Stimulated activated CD4-positive, alpha-beta T cell treated with anti-CD3 and anti-CD28 coated beads, Interleukin-4, amount 100 ng/mL, for 4 hours (primary cell): ENCODE measurements at regions not wholly inside any gene's neighbourhood (a gene's known extent, or its start where the extent isn't known, plus 50 kb on each side); places are given as distances from the start of the nearest gene placed in this dataset.
"Not testable (repeated sequence)": the region's sequence is repeated elsewhere in the genome, so short reads cannot be mapped to it uniquely, and the experiment has no call there.

Experiments used
- DNase-seq, 2 experiments: peaks; one replicate each; pipeline ENCODE4 v3.0.0-alpha.2; 2020

DNA sequence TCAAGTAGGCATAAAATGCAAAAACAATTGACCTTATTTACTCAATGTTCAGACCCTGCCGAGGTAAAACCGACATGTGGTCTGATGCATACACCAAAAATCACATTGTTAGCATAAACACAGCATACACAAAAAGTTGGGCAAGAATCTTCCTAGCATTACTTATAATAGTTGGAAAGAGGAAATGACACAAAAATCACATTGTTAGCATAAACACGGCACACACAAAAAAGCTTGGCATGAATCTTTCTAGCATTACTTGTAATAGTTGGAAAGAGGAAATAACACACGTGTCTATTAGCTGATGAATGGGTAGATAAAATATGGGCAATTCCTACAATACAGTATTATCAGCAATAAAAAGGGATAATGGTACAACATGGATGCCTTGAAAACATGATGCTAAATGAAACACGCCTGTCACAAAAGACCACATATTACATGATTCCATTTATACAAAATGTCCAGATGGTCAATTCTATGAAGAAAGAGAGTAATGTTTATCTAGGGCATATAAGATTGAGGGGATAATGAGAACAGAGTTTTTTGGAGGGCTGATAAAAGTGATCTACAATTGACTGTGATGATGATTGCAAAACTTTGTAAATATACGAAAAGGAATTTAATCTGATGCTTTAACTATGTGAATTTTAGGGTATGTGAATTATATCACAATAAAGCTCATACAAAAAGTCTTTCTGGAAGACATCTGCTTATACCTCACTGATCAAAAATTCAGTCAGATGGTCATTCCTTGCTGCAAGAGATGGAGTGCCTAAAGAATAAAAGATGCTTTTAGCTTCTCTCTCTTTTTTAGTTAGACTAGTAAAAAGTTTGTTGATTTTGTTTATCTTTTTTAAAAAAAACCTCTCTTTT is 1019.5 kb upstream of the CITED2 start:
- DNase-seq = no peak

GRCh38 chr6:140388815-140389214 is 1014.4 kb upstream of the CITED2 start:
- DNase-seq = no peak

GRCh38 chr6:140388192-140388802 is 1013.8 kb upstream of the CITED2 start:
- DNase-seq = no peak

DNA sequence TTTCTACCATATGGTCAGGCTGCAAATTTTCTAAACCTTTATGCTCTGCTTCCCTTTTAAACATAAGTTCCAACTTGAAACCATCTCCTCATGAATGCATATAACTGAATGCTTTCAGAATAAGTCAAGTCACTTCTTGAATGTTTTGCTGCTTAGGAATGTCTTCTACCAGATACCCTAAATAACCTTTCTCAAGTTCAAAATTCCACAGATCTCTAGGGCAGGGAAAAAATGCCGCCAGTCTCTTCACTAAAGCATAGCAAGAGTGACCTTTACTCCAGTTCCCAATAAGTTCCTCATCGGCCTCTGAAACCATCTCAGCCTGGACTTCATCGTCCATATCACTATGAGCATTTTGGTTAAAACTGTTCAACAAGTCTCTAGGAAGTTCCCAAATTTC is 1011.2 kb upstream of the CITED2 start:
- no peak for DNase-seq

- DNase-seq = no peak
These were observed 1007.9 kb upstream of the CITED2 start for GRCh38 chr6:140382355-140382754.

DNA sequence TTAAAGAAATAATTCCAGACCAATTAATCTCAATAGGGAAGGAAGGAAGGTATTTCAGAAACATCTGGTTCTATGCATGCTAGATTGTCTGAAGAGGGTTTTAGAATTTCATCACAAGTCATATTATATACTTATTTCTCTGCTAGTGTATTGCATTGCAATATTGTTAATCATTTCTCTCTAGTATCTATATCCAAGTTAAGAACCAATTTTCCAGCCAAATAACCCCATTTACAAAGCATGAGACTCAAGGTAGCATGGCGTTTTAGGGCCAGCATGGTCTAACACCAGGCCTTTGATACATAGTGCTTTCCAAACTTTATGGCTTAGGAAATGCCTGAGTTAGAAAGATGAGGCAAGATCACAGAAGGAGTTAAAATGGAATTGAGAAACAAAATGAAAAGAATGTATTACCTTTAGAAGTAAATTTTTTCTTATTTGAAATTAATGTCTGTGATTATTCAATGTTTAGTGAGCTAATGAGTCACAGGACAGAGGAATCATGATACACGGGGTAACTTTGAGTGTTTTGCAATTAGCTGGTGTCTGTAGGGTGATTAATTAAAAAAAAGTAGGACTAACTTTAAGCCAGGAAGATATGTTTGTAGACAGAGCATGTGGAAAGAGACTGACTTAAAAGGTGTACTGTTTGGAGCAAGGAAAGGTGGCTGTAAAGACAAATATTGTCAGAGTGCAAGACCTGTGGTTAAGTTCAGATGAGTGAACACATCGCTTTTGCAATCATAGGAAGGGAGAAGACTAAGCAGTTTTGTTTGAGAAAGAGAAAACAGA is 1006.2 kb upstream of the CITED2 start:
- DNase-seq = no peak

DNA sequence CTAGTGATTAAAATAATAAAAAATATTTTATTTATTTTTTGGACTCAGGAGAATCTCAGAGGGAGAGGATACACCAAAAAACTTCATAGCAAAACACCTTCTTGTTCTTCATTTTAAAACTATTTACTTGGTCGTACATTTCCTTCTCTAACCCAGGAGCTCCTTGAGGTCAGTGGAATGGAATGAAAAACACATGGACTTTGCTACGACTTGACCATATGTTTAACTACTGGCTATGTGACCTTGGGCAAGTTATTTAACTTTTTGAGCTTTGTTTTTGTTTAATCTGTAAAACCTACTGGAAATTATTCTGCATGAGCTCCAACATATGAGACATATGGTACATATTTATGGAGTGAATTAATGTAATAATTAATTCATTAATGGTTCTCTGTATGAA is 1005.5 kb upstream of the CITED2 start:
- no peak for DNase-seq

DNA sequence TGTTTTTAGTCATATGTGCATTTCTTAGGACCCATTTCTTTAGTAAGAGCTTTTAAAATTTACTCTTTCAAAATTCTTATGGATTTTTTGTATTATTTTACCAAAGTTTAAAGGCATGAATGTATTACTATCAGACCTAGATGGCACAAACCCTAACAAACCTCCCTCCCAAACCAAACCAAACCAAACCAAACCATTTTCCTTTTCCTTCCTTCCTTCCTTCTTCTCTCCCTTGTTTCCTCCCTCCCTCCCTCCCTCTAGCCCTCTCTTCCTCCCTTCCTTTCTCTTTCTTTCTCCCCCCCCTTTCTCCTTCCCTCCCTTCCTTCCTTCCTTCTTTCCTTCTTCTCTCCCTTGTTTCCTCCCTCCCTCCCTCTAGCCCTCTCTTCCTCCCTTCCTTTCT is 1001.8 kb upstream of the CITED2 start:
- DNase-seq = no peak

- DNase-seq = not testable (repeated sequence)
These were observed 999.3 kb upstream of the CITED2 start for GRCh38 chr6:140373728-140374127.

GRCh38 chr6:140372064-140372463 is 997.6 kb upstream of the CITED2 start:
- DNase-seq = no peak

- no peak for DNase-seq
These were observed 996.8 kb upstream of the CITED2 start for GRCh38 chr6:140370976-140371870.

- DNase-seq = no peak
These were observed 996.0 kb upstream of the CITED2 start for GRCh38 chr6:140370441-140370840.

DNA sequence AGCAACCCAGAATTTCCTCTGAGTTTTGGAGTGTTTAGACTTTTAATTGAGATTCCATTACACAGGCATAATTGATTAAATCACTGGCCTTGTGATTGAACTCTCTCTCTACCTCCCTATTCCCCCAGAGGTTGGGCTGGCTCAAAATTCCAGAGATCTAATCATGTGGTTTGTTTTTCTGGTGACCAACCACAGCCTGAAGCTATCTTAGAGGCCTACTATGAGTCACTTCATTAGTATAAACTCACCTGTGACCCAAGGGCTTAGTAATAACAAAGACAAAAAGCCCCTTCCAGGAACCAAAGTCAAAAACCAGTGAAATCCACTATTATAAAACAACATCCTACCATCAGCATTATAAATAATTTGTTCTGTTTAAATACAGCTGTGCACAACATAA is 992.5 kb upstream of the CITED2 start:
- no peak for DNase-seq

GRCh38 chr6:140364916-140365315 is 990.5 kb upstream of the CITED2 start:
- DNase-seq = no peak

DNA sequence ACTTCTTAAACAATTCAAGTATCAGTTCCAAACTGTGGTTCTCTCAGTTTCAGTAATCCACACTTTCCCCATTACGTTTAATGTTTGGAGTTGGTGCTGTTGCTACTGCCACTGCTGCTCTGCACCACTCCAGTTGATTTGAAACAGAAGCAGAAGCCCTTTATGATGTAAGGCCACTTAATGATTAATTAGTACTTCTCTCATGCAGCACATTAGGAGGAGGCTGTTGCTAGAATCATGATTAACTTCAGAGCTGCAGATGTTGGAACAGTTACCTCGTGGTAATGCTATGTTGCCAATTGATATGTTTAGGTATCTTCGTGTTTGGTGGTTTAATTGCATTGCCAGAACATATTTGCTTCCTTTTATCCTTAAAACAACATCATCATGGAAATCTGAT is 986.2 kb upstream of the CITED2 start:
- DNase-seq = no peak

DNA sequence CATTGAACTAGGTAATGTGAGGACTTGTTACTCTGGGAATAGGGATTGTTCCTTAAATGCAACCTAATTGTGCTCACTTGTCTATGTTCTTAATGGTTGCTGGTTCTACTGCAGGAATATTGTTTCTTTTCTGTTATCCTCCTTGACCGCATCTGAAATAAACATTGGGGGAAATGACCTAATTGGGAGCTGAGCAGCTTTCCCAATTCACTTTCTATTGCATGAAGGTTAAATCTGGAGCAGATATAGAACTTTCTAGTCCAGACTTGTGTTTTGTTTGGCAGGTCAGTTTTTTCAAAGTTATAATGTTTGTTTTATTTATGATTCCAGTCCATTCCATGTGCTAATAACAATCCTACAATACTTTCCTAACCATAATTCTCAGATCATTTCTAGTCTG is 981.0 kb upstream of the CITED2 start:
- DNase-seq = no peak

GRCh38 chr6:140354296-140354695 is 979.8 kb upstream of the CITED2 start:
- no peak for DNase-seq

DNA sequence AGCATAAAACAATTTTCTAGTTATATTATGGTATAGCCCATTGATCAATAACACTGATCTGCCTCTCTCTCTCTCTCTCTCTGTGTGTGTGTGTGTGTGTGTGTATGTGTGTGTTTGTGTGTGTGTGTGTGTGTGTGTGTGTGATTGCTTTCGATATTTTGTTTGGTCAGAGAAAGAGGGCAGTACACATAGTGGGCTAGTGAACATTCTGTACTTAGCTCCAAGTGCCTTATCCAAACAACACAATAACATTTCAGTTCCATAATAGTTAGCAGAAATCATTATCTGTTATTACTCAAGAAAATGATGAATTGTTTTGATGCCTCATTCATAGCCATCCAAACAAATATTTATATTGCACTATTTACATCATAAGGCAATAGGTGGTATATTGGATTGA is 979.1 kb upstream of the CITED2 start:
- DNase-seq = no peak

DNA sequence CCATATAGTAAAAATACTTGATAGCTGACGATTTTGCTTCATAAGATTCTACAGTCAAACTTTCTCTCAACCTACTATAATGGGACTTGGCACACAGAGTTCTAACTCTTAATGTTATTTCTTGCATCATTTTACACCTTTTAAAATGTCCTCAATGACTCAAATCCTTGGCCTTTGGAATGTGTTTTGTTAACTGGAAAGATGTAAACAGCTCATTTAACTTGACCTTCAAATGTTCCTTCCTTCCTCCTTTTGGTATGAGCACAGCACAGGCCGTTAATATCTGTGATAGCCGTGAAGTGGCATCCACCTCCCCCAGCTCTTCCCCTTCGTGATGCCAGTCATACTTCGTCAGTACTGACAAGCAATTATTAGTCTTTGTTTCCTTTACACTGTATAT is 972.0 kb upstream of the CITED2 start:
- DNase-seq = no peak

- DNase-seq = no peak
These were observed 971.5 kb upstream of the CITED2 start for GRCh38 chr6:140345935-140346334.

DNA sequence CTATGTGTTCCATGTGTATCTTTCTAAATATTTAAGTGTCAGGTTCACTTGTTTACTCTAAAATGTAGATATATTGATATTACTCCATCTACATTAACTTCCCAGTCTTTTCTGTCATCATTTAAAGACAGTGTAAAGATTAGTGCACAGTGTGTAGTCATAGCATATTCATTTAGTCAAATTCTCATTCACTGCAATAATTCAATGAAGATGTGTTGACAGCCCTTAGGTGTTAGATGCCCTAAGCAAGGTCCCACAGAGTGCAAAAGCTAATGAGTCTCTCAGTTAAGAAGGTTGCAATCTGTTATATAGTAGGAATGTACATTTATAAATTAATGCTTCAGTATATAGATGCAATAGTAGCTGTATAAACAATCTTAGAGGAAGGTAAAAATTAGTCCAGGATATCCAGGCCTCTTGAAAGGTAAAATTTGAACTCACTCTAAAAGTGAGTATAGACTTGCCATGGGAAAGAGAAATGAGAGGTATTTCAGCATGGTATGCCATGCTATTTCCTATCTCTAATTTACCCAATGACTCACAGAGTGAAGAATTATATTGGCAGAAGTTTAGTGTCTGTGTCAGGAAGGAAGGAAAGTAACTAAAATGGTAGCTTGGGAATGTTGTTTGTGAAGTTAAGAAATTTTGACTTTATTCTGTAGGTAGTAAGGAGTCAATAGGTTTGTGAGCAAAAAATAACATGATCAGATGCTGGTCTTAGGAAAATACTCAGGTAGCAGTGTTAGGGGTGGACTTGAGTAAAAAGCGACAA is 969.9 kb upstream of the CITED2 start:
- no peak for DNase-seq

DNA sequence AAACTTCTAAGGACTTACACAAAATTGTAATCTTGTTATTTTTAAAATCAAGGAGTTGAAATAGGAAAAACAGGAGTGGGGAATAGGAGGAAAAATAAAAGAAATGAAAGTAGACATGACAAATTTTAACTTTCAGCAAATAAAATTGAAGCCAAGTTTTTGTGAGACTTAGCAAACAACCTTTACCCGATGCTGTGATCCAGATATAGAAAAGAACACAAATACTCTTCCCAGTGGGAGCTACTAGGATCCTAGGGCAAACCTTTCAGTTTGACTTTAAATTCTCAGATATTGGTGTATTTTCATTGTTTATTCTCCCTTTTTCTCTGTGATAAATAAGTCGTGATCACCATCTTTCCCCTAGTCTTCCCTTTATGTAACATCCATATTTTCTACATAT is 968.7 kb upstream of the CITED2 start:
- no peak for DNase-seq
